Endothelial cell of umbilical vein (primary cell): ENCODE measurements at regions not wholly inside any gene's neighbourhood (a gene's known extent, or its start where the extent isn't known, plus 50 kb on each side); places are given as distances from the start of the nearest gene placed in this dataset.

ENCODE experiments used
- BruUV-seq: library from RNA; stranded (reverse); fragments of 400-500 nt; replicated peaks from 2 replicates; lab custom pipeline; 2021; lab: Mats Ljungman, UMichigan
- CTCF ChIA-PET: fragments of 300-600, 350-600 bp; sonication (Branson Sonifier 250); formaldehyde crosslinking; loops from one replicate; lab custom pipeline; 2021; ENCODE audit warnings: antibody characterized with exemption, inconsistent platforms; lab: Charles Lee
- POLR2A ChIA-PET: fragments of 300-600, 350-600 bp; sonication (Branson Sonifier 250); formaldehyde crosslinking; loops from one replicate; lab custom pipeline; 2021; ENCODE audit warnings: antibody characterized with exemption, inconsistent platforms; lab: Charles Lee
- DNase-seq: peaks from one replicate; pipeline ENCODE4 v3.0.0-alpha.2; 2011; ENCODE audit warnings: low read depth, low spot score
- FAIRE-seq: peaks from 2 replicates; lab custom pipeline; 2011; peaks lifted over from hg19 to GRCh38; lab: Jason Lieb, UNC
- H2AFZ ChIP-seq: 2 replicates; pipeline ENCODE4 v1.6.0; 2012; ENCODE audit warnings: low read depth, low read length, control low read depth, inconsistent platforms
- H3K27ac ChIP-seq: 2 replicates; pipeline ENCODE4 v1.5.1; 2011; ENCODE audit warnings: low read depth, mild to moderate bottlenecking, control low read depth, low read length, moderate library complexity; ENCODE audit not compliant: insufficient read depth
- H3K27me3 ChIP-seq, 2 experiments: 2 replicates each; pipeline versions ENCODE4 v1.6.0 to v1.6.1; 2011; ENCODE audit warnings: low read length in 2 of 2, mixed read lengths in 1 of 2; ENCODE audit not compliant: control insufficient read depth in 2 of 2, insufficient read depth in 2 of 2
- H3K36me3 ChIP-seq, 2 experiments: 2 replicates in 1 of 2; 3 replicates in 1 of 2; pipeline ENCODE4 v1.5.1; 2011; ENCODE audit warnings: low read length in 2 of 2, mild to moderate bottlenecking in 1 of 2, moderate library complexity in 1 of 2; ENCODE audit not compliant: control insufficient read depth in 2 of 2, insufficient read depth in 2 of 2; ENCODE audit errors: extremely low read depth in 1 of 2
- H3K4me1 ChIP-seq: 3 replicates; pipeline ENCODE4 v1.5.1; 2011; ENCODE audit warnings: mild to moderate bottlenecking, low read length; ENCODE audit not compliant: control insufficient read depth, insufficient read depth; ENCODE audit errors: extremely low read depth
- H3K4me2 ChIP-seq: 2 replicates; pipeline ENCODE4 v1.6.1; 2011; ENCODE audit warnings: low read length, control low read depth, mixed read lengths; ENCODE audit not compliant: insufficient read depth
- H3K4me3 ChIP-seq, 3 experiments: fragments of 200-600 bp in 1 of 3; sonication (generic), shearing (Covaris generic) in 1 of 3; replicated peaks in 1 of 3; 2 replicates each; pipeline ENCODE4 v1.5.1; 2011 to 2016; ENCODE audit warnings: control low read depth in 3 of 3, low read length in 3 of 3, mild to moderate bottlenecking in 2 of 3, inconsistent platforms in 1 of 3, low read depth in 1 of 3, moderate library complexity in 1 of 3; ENCODE audit not compliant: insufficient read depth in 1 of 3
- H3K79me2 ChIP-seq: 2 replicates; pipeline ENCODE4 v1.6.0; 2012; ENCODE audit warnings: low read length, inconsistent platforms; ENCODE audit not compliant: control insufficient read depth, insufficient read depth
- H3K9ac ChIP-seq: replicated peaks from 2 replicates; pipeline ENCODE3; 2011; ENCODE audit warnings: low read length, control low read depth; ENCODE audit not compliant: insufficient read depth; ENCODE audit errors: extremely low read depth
- H3K9me1 ChIP-seq: replicated peaks from 3 replicates; pipeline ENCODE4 v1.6.0; 2011; ENCODE audit warnings: mild to moderate bottlenecking, low read length; ENCODE audit not compliant: control insufficient read depth, insufficient read depth; ENCODE audit errors: extremely low read depth
- H3K9me3 ChIP-seq: replicated peaks from 2 replicates; pipeline ENCODE4 v1.5.1; 2012; ENCODE audit warnings: low read length, inconsistent platforms; ENCODE audit not compliant: control insufficient read depth, insufficient read depth
- H4K20me1 ChIP-seq: replicated peaks from 2 replicates; pipeline ENCODE3; 2011; ENCODE audit warnings: mild to moderate bottlenecking, low read length; ENCODE audit not compliant: control insufficient read depth, insufficient read depth; ENCODE audit errors: extremely low read depth
- EZH2 ChIP-seq: IDR thresholded peaks from 2 replicates; pipeline ENCODE4 v1.6.1; 2012; ENCODE audit warnings: borderline replicate concordance, low read depth, mild to moderate bottlenecking, moderate library complexity, low read length, inconsistent platforms; ENCODE audit not compliant: severe bottlenecking
- FOS ChIP-seq: IDR thresholded peaks from 2 replicates; pipeline ENCODE4 v1.6.1; 2011; ENCODE audit warnings: mild to moderate bottlenecking, low read length, moderate library complexity, borderline replicate concordance; ENCODE audit not compliant: insufficient read depth
- GATA2 ChIP-seq: IDR thresholded peaks from 2 replicates; pipeline ENCODE4 v1.7.0; 2011; ENCODE audit warnings: low read depth, mild to moderate bottlenecking, moderate library complexity, mixed read lengths, low read length; ENCODE audit not compliant: insufficient read length, insufficient read depth
- JUN ChIP-seq: IDR thresholded peaks from 2 replicates; pipeline ENCODE4 v1.6.1; 2011; ENCODE audit warnings: borderline replicate concordance, low read depth; ENCODE audit not compliant: insufficient read length, insufficient read depth
- MAX ChIP-seq: IDR thresholded peaks from 2 replicates; pipeline ENCODE4 v1.6.1; 2011; ENCODE audit not compliant: insufficient read depth, insufficient read length
- MYC ChIP-seq: IDR thresholded peaks from one replicate; pipeline ENCODE4 v1.6.1; 2011; ENCODE audit warnings: mild to moderate bottlenecking, low read depth, low read length
- POLR2A ChIP-seq: IDR thresholded peaks from 2 replicates; pipeline ENCODE4 v1.6.1; 2012; ENCODE audit warnings: low read depth, mild to moderate bottlenecking, control low read depth, low read length
- POLR2AphosphoS5 ChIP-seq: IDR thresholded peaks from 2 replicates; pipeline ENCODE4 v1.6.1; 2012; ENCODE audit warnings: low read depth, mild to moderate bottlenecking, control low read depth, low read length, moderate library complexity; ENCODE audit not compliant: insufficient read depth
- dilution Hi-C: fragments of 300-500 bp; cut with MboI; formaldehyde crosslinking; loops from one replicate; pipeline ENCODE4 v1.15.0; 2019; ENCODE audit warnings: low sequenced_read_pairs; ENCODE audit not compliant: extremely low pct_ligation_motif_present
- intact Hi-C: fragments of 100-400 bp; cut with micrococcal nuclease; formaldehyde crosslinking; loops from one replicate; pipeline ENCODE4 v1.10.0; 2022

GRCh38 chr7:40979296-40979695 lies 723.6 kb downstream of the INHBA start:
- Histone ChIP-seq H4K20me1 (no peaks in the 10 kb centered on the region), H3K27ac (no peak overlapping the region), H3K79me2 (no peaks in the 10 kb centered on the region), H3K27me3 (no peaks in the 10 kb centered on the region), H3K4me2 (no peak overlapping the region), H3K9ac (no peak overlapping the region), H3K9me3 (no peaks in the 10 kb centered on the region), H3K9me1 (no peaks in the 10 kb centered on the region), H2AFZ (no peak overlapping the region), H3K4me1 (no peaks in the 10 kb centered on the region), H3K36me3 (no peaks in the 10 kb centered on the region), H3K4me3 (no peak overlapping the region)
- DNase-seq (no peak), FAIRE-seq (no peak)
- ChIA-PET POLR2A (no interaction called here), CTCF (no interaction called here)
- no TSS peak for BruUV-seq
- no peak for TF ChIP-seq POLR2AphosphoS5
- no peak for TF ChIP-seq MYC
- TF ChIP-seq FOS, result no peak
- TF ChIP-seq MAX, result no peak
- TF ChIP-seq EZH2, result no peak
- dilution Hi-C loops (no loop called here), intact Hi-C loops (loop anchor here (5.0 kb wide), 1 partner anchor 52 kb away; no protein-coding TSS in a partner anchor)

- no peaks in the 10 kb centered on the region for H3K79me2 ChIP-seq
- H3K9me1 ChIP-seq, result no peaks in the 10 kb centered on the region
- no peaks in the 10 kb centered on the region for H3K36me3 ChIP-seq
- H3K4me1 ChIP-seq, result no peaks in the 10 kb centered on the region
- FAIRE-seq, result no peak
- H3K4me3 ChIP-seq, result no peak overlapping the region
- H2AFZ ChIP-seq, result no peak overlapping the region
- no peak overlapping the region for H3K27ac ChIP-seq
- BruUV-seq, result no TSS peak
- intact Hi-C loops (loop anchor here (5.0 kb wide), 1 partner anchor 51 kb away; no protein-coding TSS in a partner anchor), dilution Hi-C loops (no loop called here)
- H3K9me3 ChIP-seq, result no peaks in the 10 kb centered on the region
- no peak for DNase-seq
- H3K9ac ChIP-seq, result no peak overlapping the region
- ChIA-PET POLR2A (no interaction called here), CTCF (no interaction called here)
- no peaks in the 10 kb centered on the region for H3K27me3 ChIP-seq
- no peak for TF ChIP-seq JUN
- no peak for TF ChIP-seq FOS
- no peak for TF ChIP-seq GATA2
- TF ChIP-seq EZH2, result no peak
- no peak for TF ChIP-seq MAX
- TF ChIP-seq MYC, result no peak
- TF ChIP-seq POLR2A, result no peak
- TF ChIP-seq POLR2AphosphoS5, result no peak
- no peak overlapping the region for H3K4me2 ChIP-seq
- H4K20me1 ChIP-seq, result no peaks in the 10 kb centered on the region
These were observed 724.8 kb downstream of the INHBA start for GRCh38 chr7:40978047-40978446.
